ENCODE measurements at regions not wholly inside any gene's neighbourhood (a gene's known extent, or its start where the extent isn't known, plus 50 kb on each side); places are given as distances from the start of the nearest gene placed in this dataset.

DNA sequence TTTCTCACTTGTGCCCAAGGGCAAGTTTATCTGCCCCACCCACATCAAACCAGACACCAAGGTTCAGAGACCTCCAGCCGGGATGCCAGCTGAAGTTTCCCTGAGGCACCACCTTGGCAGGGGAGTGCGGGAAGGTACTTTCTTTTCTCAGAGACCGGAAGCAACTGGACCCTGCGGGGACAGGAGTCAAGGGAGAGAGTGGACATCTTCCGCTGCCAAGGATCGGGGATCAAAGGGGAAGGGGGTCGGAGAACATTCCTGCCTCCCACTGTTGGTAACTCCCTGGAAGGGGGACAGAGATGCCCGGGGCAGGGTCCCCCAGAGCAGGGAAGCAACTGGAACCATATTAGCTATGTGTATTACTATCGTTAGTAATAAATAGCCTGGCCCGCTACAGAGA lies 161.8 kb downstream of the DICER1 start:
- DNase-seq (ENCODE audit: low spot score) = no peak

DNA sequence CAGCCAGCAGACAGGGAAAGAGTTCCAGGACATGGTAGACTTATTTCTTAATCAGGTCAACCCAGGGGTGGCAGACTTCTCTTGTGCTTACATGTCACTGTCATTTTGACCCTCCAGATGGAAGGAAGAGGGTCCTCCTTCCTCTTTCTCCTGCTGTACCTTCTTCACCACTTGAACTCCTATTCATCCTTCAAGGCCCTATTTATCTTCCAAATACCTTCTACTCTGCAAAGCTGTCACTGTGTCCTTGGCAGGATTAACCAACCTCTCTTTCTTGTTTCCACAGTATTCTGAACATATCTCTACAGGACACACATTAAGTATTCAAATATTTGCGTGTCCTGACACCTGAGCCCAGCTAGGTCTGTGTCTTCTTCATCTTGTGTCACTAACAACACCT lies 163.1 kb downstream of the DICER1 start:
- no peak for DNase-seq (ENCODE audit: low spot score)

DNA sequence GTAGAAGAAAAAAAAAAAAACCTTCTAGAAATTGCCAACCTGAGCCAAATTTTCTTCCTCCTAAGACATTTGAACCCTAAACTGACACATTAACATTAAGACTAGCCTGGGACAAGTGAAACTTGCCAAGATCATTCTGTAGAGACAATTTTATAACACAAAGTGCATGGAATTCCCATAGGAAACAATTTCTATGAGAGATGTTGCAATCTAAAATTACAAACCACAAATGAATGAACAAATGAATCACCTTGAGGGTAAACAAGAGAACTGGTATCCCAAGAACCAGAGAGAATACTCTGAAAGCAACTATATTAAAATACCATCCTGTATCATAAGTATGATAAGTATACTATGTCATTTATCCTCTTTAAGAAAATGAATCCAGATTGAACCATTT lies 165.3 kb downstream of the DICER1 start:
- DNase-seq (ENCODE audit: low spot score) = no peak

DNA sequence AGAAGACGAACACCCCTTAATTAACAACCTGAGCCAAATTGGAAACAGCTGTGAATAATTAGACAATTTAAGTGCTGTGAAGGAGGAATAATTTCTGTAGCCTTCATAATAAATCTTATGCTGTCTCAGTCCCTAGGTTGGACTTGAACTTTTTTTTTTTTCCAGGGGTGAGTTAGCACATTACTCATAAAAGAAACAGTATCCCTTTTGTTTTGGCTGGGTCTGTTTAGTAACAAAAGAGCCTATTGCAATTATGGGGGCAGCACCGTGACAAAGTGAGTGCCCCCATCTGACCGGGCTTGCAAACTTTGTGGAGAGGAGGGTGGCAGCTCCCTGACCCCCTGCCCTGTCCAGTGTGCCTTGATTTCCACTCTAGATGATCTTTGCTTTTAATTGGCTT lies 167.4 kb downstream of the DICER1 start:
- DNase-seq (ENCODE audit: low spot score) = no peak

DNA sequence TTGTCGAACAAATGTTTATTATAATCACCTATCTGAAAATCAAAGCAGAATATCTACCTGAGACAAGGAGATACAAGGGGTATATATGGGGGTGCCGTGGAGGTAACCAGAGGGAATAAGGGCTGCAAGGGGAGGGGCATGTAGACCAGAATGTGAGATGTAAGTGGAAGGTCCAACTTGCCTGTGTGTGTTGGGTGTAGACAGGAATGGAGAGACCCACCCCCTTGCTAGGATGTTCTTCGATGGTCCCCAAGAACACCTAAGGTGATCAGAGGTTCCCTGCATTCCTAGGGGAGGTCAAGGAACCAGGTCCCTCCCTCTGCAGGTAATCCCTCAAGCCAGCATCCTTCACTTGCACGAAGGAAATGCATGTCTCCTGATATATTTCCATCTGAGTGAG lies 167.9 kb downstream of the DICER1 start:
- no peak for DNase-seq (ENCODE audit: low spot score)

DNA sequence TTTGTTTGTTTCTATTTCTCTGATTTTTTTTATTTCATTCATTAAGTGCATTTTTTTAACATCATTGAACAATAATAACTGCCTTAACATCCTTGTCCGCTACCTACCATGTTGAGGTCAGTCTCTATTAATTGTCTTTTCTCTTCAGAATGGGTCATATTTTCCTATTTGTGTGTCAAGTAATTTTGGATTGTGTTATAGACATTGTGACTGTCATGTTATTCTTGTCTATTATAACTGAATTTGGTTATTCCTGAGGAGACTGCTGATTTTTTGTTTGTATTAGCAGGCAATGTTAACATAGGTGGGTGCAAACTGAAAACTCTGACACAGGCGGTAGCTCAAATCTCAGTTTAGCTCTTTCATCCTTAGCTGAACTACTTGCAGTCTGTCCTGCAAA lies 169.9 kb downstream of the DICER1 start:
- DNase-seq (ENCODE audit: low spot score) = no peak

DNA sequence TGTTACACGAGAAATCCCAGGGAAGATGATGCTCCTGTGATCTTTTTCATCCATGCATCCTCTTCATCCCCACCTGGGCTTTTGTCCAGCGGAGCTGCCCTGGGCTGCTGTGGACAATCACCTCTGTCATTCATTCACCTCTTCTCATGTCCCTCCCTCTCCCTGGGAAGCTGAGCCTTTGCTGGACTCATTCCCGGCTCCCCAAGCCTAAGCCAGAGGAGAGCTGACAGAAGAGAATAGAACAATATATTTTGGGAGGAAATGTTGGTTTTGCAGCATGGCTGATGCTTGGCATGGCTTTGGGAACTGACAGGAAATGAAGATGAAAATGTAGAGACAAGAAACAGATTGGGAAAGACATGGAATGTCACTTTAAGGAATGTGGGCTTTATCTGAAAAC lies 177.4 kb downstream of the DICER1 start:
- DNase-seq (ENCODE audit: low spot score) = no peak

DNA sequence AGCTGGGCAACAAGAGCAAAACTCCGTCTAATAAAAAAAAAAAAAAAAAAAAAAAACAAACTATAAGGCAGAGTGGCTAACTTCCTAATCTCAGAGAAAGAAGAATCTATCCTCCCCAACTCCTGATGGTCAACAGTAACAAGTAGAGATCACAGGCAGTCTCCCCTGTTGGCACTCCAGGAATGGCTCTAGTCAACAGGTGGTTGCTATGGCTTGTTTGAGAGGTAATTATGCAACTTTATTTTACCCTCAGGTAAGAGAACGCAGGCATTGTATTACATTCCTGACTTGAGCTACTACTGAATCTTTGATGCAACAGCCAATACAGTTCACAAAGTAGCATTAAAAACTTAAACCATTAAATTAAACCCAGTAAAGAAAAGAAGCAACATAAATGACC lies 180.3 kb downstream of the DICER1 start:
- no peak for DNase-seq (ENCODE audit: low spot score)

DNA sequence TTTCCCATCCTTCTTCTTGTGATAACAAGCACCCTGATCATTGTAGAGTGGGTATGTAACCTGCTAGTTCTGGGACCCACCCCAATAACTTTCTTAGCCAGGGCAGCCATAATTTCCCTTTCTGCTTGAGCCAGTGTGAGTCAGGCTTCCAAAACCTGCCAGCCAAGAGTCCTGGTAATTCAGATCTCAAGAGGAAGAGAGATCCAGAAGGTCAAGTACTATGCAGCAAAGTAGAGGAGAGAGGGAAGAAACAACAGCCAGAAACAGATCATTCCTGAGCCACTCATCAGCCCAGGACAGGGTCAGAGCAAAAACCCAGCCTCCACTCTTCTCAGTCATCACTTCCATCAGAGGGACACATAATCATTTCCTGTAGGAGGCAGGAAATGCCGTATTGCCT lies 182.0 kb downstream of the DICER1 start:
- no peak for DNase-seq (ENCODE audit: low spot score)

DNA sequence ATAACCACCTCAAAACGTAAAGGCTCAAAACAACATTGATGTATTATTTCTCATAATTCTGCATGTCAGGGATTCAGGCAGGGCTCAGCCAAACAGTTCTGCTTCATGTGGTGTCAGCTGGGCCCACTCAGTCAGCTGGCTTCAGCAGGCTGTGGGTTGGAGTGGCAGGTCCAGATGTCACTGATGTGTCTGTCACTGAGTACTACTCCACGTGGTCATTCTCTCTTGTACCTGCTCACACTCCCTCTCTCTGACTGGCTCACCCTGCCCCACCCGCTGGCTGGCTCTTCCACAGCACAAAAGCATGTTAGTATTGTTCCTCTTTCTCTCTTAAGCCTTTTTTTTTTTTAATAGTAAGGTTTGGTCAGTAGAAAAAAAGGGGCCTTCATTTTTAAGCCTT lies 182.4 kb downstream of the DICER1 start:
- no peak for DNase-seq (ENCODE audit: low spot score)

DNA sequence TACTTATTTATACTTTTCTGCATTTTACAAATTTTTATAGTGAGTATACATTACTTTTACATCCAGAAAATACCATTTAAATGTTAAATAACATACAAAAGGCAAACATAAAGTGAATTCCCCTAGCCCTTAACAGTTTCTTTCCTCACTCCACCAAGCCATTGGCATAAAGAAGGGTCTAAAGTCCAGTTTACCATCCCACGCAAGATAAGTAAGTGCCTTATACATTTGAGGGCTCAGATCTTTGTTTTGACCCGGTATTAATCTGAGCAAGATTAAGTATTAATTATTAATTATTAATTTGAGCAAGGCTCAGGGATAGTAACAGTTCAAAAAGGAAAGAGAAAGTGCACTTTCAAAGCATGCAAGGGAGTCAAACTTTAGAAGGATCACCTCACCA lies 182.9 kb downstream of the DICER1 start:
- DNase-seq (ENCODE audit: low spot score) = no peak

DNA sequence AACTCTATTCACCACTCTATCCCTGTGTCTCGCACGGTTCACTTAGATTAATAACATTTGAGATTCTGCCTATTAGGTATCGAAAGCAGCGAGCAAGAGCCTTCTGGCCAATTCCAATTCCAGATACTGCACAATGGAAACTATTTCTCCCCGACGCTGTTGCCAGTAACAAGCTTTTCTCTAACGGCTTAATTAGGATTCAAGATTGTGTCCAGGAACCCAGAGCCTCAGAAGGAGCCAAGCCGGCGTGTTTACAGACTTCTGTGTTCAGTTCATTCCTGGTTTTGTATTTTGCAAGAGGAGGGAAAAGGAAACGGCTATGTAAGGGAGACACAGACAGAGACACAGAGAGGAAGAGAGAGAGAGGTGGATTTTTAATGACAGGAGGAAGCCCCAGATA lies 185.6 kb downstream of the DICER1 start:
- no peak for DNase-seq (ENCODE audit: low spot score)

DNA sequence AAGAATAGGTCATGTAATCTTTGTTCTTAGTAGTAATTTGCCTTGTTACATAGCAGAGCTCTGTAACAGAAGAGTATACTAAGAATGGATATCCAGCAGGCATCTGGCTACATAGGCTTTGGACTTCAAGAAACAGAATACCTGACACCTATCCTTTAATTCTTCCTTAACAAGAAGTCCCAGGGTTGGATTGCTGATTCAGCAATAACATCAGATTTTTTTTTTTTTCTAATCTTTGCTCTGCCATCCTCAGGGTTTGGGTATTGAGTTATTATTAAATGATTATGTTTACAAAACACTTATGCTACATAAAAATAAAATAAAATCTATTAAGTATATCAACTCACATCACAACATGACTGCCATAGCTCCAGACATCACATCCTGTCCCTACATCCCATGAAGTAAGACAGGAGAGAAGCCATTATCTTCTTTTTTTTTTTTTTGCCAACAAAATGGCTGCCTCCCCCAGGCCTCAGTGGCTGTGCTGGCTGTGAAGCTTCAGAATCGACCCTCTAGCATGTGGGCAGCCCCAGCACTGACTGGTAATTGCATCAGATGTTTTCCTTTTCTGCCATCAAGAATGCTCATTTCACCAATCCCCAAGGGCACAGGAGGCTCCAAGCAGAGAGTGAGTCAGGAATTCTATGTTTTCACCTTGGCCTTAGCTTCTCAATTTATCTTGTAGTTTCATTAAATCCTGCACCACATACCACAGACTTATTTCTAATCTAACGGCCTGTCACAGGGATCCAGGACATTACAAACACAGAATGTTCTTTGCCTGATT lies 186.2 kb downstream of the DICER1 start:
- DNase-seq (ENCODE audit: low spot score) = no peak

DNA sequence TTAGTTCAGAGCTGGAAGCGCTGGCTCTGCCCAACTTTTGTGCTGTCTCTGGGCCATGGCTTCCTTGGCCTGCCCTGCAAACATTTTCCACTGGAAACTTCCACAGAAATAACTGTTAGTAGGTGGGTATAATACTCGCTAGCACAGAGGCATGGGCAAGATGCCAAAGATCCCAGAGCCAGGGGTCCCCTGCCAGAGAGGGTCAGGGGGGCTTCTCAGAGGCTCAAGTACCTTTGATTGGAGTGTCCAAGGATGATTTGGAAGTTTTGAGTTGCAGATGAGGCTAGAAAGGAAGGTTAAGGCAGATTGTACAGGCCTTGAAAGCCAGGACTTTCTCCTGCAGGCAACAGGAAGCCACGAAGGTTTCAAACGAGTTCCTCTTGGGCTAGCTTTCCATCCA lies 187.6 kb downstream of the DICER1 start:
- DNase-seq (ENCODE audit: low spot score) = no peak

DNA sequence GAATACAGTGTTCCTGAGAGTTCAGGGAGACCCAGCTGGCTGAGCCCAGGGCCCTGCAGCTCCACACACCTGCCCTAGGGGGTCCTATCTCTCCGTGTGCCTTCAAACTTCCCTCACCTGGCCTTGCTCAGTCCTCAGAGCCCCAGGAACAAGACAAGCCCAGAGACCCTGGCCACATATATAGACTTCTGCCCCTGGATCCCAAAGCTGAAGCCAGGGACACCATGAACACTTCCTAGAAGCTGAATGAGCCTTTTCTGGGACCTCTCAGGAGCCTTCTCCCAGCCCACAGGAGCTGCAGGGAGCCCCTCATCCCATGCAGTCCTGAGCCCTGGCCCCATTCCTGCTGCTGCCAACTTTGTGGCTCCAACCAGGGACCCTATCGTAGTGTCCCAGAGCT lies 190.5 kb downstream of the DICER1 start:
- DNase-seq (ENCODE audit: low spot score) = no peak

DNA sequence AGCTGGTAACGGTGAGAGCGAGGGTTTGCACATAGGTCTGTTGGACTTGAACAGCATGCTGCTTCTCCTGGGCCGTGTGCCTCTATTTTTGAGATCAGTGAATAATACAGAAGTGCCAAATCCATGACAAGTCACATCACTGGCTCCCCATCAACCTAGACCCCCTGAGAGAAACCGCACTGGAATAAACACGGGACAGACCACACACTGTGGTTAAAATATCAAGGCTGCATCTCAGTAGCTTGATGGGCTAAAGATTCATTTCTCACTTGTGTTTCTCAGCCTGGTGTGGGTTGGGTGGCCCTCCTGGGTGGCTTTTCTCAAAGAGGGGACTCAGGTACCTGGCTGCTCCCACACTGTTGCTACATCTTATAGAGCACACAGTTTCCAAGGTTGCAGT lies 191.0 kb downstream of the DICER1 start:
- no peak for DNase-seq (ENCODE audit: low spot score)

DNA sequence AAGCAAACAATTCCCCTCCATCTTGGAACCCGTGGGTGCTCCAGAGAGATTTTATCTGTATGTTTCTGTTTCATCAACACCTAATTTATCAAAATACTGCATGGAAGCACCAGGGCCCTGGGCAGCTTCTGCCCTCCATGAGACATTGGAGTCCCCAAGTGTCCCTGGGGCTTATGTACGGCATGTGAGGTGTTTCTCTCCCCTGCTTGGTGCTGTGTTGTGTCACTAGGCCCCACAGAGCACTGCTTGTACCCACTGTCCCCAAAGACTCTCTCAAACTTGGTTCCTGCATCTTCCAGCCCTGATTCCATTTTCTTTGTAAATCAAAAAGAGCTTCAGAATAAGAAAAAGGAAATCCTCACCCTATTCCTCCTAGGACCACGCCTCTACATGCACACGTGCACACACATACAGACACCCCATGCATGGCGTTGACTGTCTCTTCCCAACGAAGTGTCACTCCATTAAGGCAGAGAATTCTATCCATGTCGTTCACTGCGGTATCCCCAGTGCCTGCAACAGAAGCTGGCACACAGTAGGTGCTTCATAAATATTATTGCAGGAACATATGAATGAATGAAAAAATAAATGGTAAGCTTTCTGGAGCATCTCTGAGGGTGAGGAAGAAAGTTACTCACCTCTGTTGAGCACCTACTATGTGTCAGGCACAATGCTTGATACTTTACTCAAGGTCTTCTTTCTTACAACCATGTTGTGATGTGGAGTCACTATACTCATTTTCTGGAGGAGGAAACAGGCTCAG lies 191.6 kb downstream of the DICER1 start:
- DNase-seq (ENCODE audit: low spot score) = no peak

DNA sequence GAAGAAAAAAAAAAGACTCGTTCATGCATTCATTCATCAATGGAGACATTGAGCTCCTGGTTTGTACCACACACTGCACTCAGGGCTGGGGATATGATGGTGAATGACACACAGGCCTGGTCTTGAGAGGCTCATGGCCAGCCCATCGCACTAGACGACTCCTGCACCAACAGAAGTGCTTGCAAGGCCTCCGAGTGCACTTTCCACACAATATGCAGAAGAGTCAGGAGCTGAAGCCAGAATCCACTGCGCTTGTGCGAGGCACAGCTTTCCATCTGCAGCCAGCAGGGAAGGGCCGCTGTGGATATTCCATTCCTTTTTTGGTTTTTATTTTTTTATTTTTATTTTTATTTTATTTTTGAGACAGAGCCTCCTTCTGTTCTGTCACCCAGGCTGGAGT lies 192.4 kb downstream of the DICER1 start:
- no peak for DNase-seq (ENCODE audit: low spot score)

DNA sequence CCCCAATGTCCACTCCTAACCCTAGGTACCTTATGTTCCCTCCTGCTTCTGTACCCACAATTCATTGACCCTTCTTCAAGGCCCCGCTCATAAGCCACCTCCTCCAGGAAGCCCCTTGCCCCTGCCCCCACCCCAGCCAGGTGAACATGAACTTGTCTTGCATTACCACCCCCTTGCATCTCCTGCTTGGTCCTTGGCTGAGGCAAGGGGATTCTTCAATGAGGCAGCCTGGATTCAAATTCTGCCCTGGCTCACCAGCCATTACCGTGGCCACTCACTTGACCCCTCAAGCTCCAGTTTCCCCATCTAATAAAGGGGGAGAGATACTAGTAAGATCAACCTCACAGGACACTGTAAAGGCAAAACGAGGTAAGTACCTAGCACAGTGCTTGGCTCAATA lies 193.1 kb downstream of the DICER1 start:
- no peak for DNase-seq (ENCODE audit: low spot score)

DNA sequence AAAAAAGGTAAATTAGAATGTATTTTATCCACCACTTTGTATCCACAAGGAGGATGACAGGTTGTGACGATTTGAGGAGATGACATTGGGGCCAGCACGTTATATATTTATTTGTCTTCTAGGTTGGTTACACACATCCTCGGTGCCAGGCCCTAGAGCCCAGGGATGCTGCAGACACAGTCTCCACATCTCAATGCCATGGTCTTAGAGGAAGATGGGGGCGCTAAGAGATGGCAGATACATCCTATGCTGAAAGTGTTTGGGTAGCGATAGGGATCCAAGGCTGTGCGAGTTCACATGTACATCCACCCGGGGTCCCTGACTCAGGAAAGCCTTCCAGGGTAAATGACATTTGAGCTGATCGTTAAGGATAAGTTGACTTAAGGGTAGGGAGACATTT lies 193.1 kb upstream of the GSC start:
- DNase-seq (ENCODE audit: low spot score) = no peak

DNA sequence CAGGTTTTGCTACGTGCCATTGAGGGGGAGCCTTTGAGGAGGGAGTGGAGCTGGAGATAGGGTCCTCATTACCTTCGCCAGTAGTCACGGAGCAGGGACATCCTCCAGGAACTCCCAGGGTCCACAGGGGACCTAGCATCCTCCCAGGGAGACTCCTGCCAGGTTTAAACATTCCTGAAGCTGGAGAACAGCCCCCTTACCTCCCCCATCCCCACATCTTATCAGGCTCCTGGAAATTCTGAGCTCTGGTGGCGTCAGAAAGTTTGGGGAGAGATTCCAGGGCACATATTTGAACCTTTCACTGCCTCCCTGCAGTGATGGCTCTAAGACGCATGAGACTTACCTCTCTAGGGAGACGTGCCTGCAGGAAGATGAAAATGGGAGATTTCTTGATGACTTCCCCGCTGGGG lies 192.3 kb upstream of the GSC start:
- DNase-seq (ENCODE audit: low spot score) = no peak

DNA sequence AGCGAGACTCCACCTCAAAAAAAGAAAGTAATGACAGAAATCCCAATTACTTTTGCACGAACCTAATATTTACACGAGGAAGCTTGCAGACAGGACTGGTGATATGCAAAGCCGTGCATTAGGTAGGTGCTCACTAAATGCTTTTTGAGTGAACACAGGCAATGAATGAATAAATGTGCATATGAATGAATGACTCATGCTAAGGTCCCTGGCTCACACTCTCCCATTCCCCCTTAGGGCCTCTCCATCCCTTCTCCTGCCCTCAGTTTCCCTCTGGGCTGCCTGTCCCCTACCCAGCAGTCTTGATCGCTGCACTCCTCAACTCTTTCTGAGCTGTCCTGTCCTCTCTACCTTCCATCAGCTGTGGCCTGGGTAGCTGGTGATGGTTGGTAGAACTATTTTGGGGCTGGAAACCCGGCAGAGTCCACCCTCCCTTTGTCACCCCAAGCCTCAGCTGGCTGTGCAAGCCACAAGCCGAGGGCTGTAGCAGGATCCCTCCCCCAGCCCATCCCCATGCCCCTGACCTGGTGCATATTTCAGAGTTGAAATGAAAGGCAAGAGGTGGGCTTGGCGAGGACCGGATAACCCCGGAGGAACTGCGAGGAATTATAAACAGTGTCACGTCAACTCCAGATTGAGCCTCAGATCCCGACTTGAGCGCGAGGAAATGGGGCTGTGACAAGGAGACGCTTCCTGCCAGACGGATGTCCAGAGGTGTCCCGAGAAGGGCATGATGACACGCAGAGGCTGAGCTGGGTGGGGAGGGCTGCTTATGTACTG lies 191.7 kb upstream of the GSC start:
- DNase-seq (ENCODE audit: low spot score) = no peak
